HG03175 (cell line): ENCODE measurements at regions not wholly inside any gene's neighbourhood (a gene's known extent, or its start where the extent isn't known, plus 50 kb on each side); places are given as distances from the start of the nearest gene placed in this dataset.
A peak's percentile ranks its signal among the peaks of the same experiment; 100 is the strongest.

Experiments used
- ATAC-seq: cut with Tn5 transposase; IDR thresholded peaks from one replicate; pipeline ENCODE4 v1.9.1; 2021; ENCODE audit warnings: mild to moderate bottlenecking, moderate library complexity; ENCODE audit not compliant: unreplicated experiment

DNA sequence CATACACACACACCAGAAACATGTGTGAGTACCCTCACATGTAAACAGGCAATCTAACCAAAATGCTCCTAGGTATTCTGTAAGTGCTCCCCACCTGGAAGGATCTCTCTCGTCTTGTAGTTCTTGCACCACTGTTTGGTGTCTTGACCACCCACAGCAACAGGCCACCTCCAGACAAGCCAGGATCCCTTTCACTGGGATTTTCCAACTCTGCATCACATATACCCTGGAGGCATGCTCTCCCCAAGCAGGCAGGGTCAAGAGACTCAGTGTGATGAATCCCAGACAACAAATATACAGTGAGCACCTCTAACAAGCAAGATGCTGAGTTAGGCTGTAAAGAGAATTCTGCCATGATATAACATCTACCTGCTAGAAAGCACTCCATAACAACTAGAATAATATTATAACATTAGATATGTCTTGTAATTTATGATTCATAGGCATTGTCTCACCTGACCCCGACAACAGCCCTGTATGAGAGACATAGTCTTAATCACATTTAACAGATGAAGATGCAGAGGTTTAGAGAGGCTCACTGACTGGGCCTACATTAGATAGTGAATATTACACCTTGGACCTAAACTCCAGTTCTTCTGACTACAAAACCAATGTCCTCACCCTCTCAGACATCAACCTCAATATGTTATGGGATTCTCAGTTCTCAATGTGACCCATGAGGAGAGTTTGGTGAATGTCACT lies 76.5 kb upstream of the BCL6 start:
- ATAC-seq, result no peak

DNA sequence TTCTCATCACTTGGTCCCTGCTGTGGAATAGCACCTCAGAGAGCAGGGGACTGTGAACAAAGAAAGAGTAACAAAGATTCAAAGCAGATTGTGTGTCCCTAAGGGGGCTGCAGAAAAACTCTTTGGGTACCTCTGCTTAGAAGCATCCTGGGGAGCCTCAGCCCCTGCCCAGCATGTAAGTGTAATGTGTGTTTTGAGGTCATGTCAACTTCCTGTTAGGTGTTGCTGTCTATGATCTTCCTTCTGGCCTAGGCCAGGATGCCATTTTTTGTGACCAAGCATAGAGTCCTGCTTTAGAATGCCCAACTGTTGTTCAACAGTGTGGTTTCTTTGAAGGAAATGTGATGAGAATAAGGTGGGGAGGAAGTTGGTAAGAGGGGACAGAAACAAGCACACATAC lies 77.1 kb upstream of the BCL6 start:
- no peak for ATAC-seq

DNA sequence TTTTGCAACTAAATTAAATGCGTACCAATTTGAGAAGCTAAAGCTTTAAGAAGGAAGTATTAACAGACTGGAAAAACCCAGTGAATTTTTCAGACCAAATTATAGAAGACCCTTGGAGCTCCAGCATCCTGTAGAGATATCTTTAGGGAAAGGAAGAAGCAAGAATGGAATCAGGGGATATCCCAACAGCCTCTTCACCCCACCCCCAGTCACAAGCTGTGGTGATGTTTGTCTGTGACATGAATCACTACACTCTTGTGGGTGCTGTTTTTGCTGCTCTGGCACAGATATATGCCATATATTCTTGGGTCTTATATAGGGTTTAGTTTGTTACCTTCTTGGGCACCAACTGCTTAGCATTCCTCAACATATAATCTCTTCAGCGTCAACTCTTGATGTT lies 78.5 kb upstream of the BCL6 start:
- no peak for ATAC-seq

DNA sequence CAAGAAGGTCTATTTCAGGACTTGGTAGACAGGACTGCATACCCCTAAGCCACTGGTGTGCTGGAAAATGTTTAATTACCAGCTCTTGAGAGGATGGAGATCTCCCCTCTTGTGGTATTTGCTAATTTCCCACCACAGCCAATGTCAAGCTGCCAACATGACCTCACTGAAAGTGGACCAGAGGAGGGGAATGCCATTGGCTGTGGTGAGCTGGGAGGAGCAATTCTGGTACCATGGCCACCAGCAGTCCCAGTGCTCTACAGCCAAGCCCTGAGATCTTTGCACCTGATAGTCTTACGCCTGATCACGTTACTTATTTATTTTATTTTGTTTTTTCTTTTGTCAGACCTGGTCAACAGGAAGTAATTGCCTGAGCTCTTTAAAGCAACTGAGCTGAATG lies 82.5 kb upstream of the BCL6 start:
- ATAC-seq, result no peak

DNA sequence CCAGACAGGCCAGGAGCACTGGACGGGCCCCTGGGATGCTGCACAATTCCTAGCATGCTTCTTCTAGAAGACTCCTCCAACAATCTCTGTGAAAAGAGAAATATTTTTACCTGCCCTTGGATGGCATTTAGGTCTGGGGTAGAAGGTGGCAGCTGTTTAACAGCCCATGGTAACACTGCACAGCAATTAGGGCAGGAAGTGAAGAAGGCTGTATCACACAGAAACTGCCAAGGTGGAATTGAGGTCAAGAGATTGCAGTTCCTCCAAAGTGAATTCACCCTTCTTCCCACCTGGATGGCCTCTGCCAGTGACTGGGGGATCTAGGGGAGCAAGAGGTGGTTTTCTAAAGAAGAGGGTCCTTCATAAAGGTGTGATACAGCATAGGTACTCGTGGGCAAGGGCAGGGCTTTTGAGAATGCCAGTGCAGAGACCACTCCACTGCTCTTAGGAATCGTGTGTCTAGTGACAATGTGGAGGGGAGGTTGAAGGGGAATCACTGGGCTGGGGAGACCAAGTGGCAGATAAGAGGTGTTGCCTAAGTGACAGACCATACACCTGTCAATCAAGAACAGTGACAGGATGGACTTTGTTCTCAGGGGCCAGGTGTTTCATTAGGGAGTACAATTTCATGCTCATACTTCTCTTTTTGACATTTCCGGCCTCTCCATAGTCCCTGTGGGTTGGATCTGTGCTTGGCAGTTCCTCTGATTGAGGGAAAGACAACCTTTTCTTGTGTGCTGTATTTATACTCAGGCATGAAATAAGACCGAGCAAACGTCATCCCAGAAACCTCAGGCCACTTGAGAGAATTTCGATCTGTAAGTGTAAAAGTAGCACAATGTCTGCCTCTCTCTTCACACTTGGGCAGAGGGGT lies 83.5 kb upstream of the BCL6 start:
- peak; percentile 87 for ATAC-seq

DNA sequence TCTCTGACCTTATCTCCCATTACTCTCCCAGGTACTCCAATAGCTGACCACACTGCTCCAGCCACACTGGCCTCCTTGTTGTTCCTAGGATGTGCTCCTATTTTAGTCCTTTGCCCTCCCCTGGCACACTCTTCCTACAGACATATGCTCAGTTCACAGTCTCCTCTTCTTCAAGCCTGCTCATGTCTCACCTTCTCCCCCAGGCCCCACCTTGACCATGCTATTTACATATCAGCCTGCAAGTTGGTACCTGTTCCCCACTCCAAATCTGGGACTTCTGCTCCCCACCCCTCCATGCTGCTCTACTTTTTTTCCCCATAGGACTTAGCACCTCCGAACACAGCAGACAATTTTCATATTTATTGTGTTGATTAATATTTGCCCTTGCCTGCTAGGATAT lies 84.9 kb upstream of the BCL6 start:
- ATAC-seq, result no peak

DNA sequence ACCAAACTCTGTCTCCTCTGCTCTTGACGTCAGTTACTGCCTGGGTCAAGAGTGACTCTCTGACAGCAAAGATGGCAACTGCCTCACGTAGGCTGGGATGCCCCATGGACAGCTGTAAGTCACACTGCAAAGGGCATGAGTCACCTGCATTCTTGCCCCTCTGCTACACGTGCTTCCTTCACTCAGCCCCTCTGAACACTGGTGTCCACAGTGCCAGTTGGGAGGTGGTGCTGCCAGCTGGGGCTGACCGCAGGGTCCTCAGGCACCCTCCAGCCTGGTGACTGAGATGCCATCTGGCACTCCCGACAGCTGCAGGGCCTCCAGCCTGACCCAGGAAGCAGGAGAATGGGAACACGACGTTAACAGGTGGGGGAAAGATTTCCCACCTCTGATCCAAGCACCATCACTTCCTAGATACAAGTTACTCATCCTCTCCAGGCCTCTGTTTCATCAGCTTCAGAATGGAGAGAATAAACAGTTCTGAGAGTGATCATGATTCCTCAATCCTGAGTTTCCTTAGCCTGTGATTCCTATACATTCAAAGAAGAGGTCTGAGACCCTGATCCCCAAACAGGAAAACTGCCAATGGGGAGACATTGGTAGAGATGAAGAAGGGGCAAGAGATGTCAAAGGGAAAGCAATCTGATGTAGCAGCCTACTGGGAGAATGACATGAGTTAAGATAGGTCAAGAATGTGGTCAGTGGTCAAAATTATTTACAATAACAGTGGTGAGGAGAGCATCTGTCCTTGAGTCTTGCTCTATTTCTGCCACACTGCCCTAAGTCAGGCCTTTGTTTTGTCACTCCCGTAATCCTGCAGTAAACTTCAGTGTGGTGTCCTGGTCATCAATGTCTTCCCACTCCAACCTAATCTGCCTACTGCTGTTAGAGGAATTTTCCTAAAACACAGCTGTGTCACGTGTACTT lies 86.1 kb upstream of the BCL6 start:
- ATAC-seq, result no peak

DNA sequence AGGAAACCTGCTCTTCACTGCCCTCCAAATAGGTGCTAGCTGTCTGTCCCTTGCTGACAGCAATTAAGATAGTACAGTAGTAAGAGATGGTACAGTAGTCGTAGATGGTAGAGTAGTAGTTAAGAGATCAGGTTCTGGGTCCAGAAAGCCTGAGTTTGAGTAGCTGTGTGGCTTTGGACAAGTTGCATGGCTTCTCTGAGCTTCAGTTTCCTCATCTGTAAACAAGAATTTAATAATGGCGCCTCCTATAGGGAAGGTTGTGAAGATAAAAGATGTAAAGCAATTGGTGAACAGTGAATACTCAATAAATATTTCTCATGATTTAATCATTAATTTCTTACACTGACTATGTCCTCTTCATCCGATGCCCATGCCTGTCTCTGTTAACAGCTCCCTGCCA lies 86.9 kb upstream of the BCL6 start:
- no peak for ATAC-seq

DNA sequence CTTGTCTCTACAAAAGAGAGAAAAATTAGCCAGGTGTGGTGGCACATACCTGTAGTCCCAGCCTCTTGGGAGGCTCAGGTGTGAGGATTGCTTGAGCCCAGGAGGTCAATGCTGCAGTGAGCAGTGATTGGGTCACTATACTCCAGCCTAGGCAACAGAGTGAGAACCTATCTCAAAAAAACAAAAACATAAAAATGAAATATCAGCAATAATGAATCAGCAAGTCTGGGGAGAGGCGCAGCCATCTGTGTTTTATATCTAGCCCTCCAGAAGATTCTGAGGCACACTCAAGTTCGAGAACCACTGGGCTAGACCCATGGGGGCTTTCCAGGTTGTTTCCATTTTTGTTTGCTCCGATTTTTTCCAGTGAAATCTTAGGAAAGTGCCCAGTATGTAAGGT lies 88.1 kb upstream of the BCL6 start:
- ATAC-seq, result no peak

DNA sequence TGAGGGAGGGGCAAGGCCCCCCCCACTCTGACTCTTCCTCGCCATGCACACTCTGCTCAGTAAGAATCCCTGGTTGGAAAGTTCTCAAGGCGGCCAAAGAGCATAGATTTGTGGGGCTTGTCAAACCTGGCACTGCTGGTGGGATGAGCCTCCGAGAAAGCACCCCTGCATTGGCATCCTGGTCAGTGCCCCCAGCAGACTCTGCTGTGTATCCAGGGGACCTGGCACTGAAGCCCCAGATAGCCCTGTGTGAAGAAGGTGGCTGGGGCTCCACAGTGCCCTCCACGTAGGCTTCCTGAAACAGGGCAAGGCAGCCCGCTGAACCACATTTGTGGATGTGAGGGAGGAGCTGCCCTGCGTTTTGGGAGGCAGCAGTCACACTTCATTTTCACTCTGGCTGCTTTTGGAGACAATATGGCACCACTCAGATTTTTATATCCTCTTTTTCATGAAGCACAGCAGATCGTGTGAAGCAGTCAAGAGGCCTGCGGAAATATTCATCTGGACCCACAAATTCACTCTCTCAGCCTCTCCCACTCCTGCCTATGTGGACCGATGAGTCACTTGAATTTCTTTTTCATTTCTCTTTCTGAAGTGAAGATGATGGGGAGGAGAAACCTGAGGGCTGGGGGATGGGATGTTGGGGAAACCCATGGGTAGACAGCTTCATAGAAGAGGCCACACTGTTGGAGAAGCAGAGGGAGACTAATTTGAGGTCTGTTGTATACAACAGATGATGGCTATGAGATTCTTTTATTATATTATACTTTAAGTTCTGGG lies 88.7 kb upstream of the BCL6 start:
- no peak for ATAC-seq

DNA sequence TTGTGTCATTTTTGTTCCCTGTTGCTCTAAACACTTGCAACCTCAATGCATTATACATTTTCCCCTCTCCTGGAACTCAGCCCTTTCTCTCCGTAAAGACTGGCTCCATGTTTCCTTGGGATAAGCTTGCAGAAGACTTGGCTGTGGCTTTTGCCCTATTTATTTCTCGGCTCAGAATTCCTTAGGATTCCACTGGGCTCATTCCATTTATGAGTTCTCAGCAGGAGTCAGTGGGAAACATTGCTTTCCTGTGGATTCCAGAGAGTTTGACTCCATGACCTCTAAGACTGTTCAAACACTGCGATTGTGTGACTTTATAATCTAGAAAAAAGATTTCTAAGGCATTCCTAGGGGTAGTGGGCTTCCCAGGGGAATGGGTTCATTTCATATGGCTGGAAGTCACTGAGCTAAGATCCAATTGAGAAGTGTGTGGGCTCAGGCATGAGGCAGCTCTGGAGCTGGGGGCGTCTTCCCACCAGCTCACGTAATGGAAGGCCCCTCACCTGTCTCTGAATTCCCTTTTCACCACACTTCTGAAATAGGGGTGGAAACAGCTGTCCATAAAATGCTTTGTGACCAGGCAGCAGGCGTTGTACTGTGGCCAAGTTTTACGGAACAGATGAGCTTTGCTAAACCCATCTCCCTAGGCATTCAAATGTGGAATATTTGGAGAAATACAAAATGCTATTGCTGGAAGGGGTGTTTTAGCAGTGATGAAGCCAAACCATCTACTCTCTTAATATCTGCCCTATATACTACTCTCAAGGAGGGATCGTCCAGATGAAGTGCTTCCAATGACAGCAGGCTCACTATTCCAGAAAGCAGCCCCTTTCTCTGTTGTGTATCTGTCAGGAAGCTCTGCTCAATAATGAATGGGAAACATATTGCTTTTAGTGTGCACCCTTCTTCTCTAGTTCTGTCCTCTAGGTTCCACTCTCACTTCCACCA lies 91.8 kb upstream of the BCL6 start:
- ATAC-seq, result no peak

DNA sequence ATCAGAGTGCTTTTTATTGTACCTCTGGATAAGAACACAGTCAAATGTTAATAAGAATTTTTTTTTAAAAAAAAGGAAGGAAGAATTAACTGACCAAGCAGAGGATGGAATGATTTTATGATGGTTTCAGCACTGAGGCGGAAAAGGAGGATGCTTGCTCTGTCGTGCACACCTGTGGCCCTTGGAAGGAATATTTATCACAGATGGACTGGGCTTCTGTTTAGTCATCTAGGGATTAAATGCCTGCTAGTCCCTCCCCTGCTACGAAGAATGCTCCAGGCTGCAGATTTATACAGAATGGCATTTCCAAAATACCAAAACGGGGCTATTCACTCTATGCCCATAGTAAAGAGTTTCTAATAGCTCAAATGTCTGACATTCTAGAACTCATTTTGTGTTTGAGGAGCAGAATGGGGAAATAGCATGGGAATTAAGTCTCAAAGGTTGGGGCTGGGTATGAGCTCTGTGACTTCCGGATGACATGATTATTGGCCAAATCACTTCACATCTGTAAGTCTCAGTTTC lies 92.8 kb upstream of the BCL6 start:
- ATAC-seq, result no peak

DNA sequence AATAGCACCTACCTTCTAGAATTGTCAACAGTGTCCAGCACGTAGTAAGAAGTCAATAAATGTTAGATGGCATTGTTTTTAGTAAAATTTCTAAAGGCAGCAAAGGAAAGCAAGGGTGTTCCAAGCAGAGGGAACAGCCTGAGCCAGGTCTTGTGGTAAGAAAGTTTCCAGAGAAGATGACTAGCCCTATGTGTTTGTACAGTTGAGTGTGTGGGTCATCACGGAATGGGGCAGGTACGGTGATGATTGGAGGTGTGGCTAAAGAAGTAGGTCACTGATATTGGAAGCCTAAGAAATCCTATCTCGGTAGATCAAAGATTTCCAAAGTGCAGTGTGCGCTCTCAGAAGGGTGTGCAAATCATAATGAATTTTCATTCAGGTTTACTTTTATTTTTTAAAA lies 94.2 kb upstream of the BCL6 start:
- no peak for ATAC-seq

DNA sequence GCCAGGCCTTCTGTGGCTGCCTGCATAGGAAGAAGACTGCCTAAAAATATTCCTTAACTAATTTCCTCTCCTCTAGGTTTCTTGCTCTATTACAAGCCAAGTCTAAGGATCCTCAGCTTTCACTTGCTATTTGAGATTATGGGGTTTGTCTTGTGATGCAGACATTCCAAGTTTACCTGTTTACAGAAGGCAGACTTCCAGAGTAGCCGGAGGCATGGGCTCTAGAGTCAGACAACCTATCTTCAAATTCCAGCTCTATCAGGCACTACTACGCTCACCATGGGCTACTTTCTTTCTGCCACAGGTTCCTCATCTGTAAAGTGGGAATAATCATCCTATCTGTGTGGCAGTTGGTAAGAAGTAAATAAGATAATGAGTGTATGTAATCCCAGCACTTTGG lies 95.6 kb upstream of the BCL6 start:
- no peak for ATAC-seq

DNA sequence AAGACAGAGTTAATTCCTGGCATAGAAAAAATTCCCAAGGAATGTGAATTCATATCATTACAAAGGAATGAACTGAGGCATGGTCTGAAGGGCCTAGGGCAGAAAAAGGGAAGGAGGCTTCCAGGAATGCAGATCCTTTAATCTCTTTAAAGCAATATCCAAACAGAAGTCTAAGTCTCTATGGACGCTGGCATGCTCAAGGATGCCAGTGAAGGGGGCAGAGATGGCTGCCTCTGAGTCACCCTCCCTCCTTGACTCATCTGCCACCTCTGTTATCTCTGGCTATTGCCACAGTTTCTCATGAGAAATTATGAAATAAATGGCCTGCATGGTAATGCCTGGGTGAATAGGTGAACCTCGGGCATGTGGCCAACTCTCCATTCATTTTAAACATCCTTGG lies 96.3 kb upstream of the BCL6 start:
- no peak for ATAC-seq

DNA sequence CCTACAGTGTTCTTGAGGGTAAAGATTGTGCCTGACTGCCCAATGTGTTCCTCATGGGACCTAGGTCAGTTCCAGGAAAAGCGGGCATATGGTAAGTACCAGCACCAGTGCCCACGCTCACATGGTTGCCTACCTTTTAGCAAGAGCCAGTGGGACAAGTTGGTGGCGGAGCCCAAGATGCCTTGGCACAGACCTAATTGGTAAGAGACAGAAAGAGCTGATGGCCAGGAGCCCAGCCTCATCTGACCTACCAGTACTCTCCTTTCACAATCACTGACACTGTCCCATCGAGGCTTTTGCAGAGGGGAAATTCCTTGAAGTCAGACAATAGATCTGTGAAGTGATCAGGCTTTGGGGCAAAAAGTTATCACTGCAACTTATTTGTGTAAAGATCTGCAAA lies 98.4 kb upstream of the BCL6 start:
- no peak for ATAC-seq

DNA sequence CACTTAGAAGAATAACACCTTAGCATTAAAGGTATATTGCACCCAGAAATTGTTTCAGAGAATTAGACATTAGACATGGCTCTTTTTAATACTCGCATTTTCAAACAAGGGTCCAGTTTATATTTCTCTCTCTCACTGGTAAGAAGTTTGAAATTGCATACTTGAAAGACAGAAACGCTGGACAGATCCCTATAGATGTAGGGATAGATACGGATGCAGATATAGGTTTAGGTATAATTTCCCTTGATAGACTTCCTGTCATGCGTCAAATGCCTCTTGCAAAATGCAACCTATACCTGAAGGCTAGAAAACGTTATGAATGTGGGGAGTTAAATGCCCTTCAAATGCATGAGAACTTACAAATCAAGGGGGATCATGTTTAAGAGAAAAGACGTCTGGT lies 99.4 kb upstream of the BCL6 start:
- ATAC-seq, result no peak

DNA sequence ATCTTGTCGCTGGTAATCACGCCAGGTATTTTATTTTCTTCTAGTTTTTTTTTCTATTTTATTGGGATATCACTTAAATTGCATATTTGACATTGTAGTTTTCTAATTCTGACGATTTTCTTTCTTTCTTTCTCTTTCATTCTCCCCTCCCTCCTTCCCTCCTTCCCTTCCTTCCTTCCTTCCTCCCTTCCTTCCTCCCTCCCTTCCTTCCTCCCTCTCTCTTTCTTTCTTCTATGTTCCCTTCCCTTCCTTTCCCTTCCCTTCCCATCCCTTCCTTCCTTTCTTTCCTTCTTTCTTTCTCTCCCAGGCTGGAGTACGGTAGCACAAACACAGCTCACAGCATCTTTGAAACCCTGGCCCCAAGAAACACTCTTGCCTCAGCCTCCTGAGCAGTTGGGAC lies 100.6 kb upstream of the BCL6 start:
- no peak for ATAC-seq

DNA sequence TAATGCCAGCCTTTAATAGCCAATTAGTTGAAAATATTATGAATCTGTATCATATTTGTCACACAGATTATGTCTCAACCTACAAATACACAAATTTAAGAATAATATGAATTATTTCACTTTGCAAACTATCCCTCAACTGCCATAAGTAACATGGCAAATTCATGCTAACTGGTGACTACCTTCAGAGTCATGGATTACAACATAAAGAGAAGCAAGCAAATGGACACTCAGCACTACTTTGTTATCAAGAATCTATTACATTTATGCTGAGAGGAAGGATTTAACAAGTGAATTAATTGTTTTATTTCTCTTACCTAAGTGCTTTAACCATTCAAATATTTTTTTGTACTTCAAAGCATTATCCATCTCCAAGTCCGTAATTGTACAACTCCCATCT lies 103.1 kb upstream of the BCL6 start:
- no peak for ATAC-seq
